ENCODE measurements at regions not wholly inside any gene's neighbourhood (a gene's known extent, or its start where the extent isn't known, plus 50 kb on each side); places are given as distances from the start of the nearest gene placed in this dataset.

GRCh38 chr12:58081488-58081887, 140.1 kb downstream of the ATP23 start:
- POLR2A ChIA-PET, result no interaction called here
- no peaks in the 10 kb centered on the region for H3K9me3 ChIP-seq
- Mint-ChIP-seq H3K27ac (no peak overlapping the region), H3K36me3 (no peaks in the 10 kb centered on the region), H3K9me3 (no peaks in the 10 kb centered on the region), H3K4me3 (no peak overlapping the region), H3K27me3 (peaks cover 19 to 48% of the 10 kb centered on the region in 2 donors), H3K4me1 (no peaks in the 10 kb centered on the region)
- no peaks in the 10 kb centered on the region for H3K4me1 ChIP-seq (ENCODE audit: control insufficient read depth in 1 of 2, extremely low read depth in 1 of 2, insufficient read depth in 2 of 2, low read length in 2 of 2)
- CTCF ChIA-PET, result no interaction called here
- no peak overlapping the region for H3K27ac ChIP-seq (ENCODE audit: low read length)
- no peaks in the 10 kb centered on the region for H3K27me3 ChIP-seq (replicated peaks in 1 of 2; ENCODE audit: control insufficient read depth in 2 of 2, extremely low read depth in 1 of 2, insufficient read depth in 2 of 2, low read length in 1 of 2)
- no peaks in the 10 kb centered on the region for H3K36me3 ChIP-seq (ENCODE audit: control insufficient read depth in 2 of 2, extremely low read depth in 1 of 2, insufficient read depth in 1 of 2, low read length in 1 of 2)
- ATAC-seq (replicated peaks in 1 of 4), result no peak
- no peak for DNase-seq
- H3K4me3 ChIP-seq (ENCODE audit: control insufficient read depth in 1 of 2, extremely low read depth in 1 of 2, low read length in 1 of 2), result no peak overlapping the region
- WGBS (ENCODE audit: insufficient coverage), result 0% methylated on average over 1 of the region's 1 CpG

GRCh38 chr12:58082996-58083395, 141.6 kb downstream of the ATP23 start:
- Histone ChIP-seq H3K27ac (ENCODE audit: low read length) (no peak overlapping the region), H3K27me3 (replicated peaks in 1 of 2; ENCODE audit: control insufficient read depth in 2 of 2, extremely low read depth in 1 of 2, insufficient read depth in 2 of 2, low read length in 1 of 2) (peaks cover 0 to 2% of the 10 kb centered on the region in 2 experiments), H3K4me3 (ENCODE audit: control insufficient read depth in 1 of 2, extremely low read depth in 1 of 2, low read length in 1 of 2) (no peak overlapping the region), H3K9me3 (no peaks in the 10 kb centered on the region), H3K4me1 (ENCODE audit: control insufficient read depth in 1 of 2, extremely low read depth in 1 of 2, insufficient read depth in 2 of 2, low read length in 2 of 2) (no peaks in the 10 kb centered on the region), H3K36me3 (ENCODE audit: control insufficient read depth in 2 of 2, extremely low read depth in 1 of 2, insufficient read depth in 1 of 2, low read length in 1 of 2) (no peaks in the 10 kb centered on the region)
- 85% methylated on average over 2 of the region's 2 CpGs for WGBS (ENCODE audit: insufficient coverage)
- Mint-ChIP-seq H3K4me1 (no peaks in the 10 kb centered on the region), H3K9me3 (no peaks in the 10 kb centered on the region), H3K27me3 (peaks cover 20 to 48% of the 10 kb centered on the region in 2 donors), H3K4me3 (no peak overlapping the region), H3K27ac (no peak overlapping the region), H3K36me3 (no peaks in the 10 kb centered on the region)
- ChIA-PET POLR2A (no interaction called here), CTCF (no interaction called here)
- DNase-seq (no peak), ATAC-seq (replicated peaks in 1 of 4) (no peak)

GRCh38 chr12:58086006-58086405, 144.6 kb downstream of the ATP23 start:
- Mint-ChIP-seq H3K4me3 (no peak overlapping the region), H3K4me1 (no peaks in the 10 kb centered on the region), H3K9me3 (no peaks in the 10 kb centered on the region), H3K27ac (no peak overlapping the region), H3K27me3 (peaks cover 14 to 42% of the 10 kb centered on the region in 2 donors), H3K36me3 (no peaks in the 10 kb centered on the region)
- H3K27ac ChIP-seq (ENCODE audit: low read length), result no peak overlapping the region
- whole genome bisulfite sequencing (ENCODE audit: insufficient coverage), result no CpG with 5 or more reads among the region's 2 CpGs
- no peaks in the 10 kb centered on the region for H3K36me3 ChIP-seq (ENCODE audit: control insufficient read depth in 2 of 2, extremely low read depth in 1 of 2, insufficient read depth in 1 of 2, low read length in 1 of 2)
- no peak overlapping the region for H3K4me3 ChIP-seq (ENCODE audit: control insufficient read depth in 1 of 2, extremely low read depth in 1 of 2, low read length in 1 of 2)
- DNase-seq, result no peak
- H3K9me3 ChIP-seq, result no peaks in the 10 kb centered on the region
- peaks cover 0 to 8% of the 10 kb centered on the region in 2 experiments for H3K27me3 ChIP-seq (replicated peaks in 1 of 2; ENCODE audit: control insufficient read depth in 2 of 2, extremely low read depth in 1 of 2, insufficient read depth in 2 of 2, low read length in 1 of 2)
- H3K4me1 ChIP-seq (ENCODE audit: control insufficient read depth in 1 of 2, extremely low read depth in 1 of 2, insufficient read depth in 2 of 2, low read length in 2 of 2), result no peaks in the 10 kb centered on the region
- CTCF ChIA-PET, result no interaction called here
- no peak for ATAC-seq (replicated peaks in 1 of 4)
- POLR2A ChIA-PET, result no interaction called here

GRCh38 chr12:58086930-58087329, 145.6 kb downstream of the ATP23 start:
- CTCF ChIA-PET, result no interaction called here

GRCh38 chr12:58087423-58088127, 146.2 kb downstream of the ATP23 start:
- Mint-ChIP-seq H3K27ac (no peak overlapping the region), H3K4me1 (no peaks in the 10 kb centered on the region), H3K27me3 (peaks cover 13 to 45% of the 10 kb centered on the region in 2 donors), H3K36me3 (no peaks in the 10 kb centered on the region), H3K4me3 (no peak overlapping the region), H3K9me3 (no peaks in the 10 kb centered on the region)
- 71% methylated on average over 8 of the region's 11 CpGs for WGBS (ENCODE audit: insufficient coverage)
- ATAC-seq (replicated peaks in 1 of 4) (no peak), DNase-seq (no peak)
- Histone ChIP-seq H3K27ac (ENCODE audit: low read length) (no peak overlapping the region), H3K27me3 (replicated peaks in 1 of 2; ENCODE audit: control insufficient read depth in 2 of 2, extremely low read depth in 1 of 2, insufficient read depth in 2 of 2, low read length in 1 of 2) (peaks cover 0 to 11% of the 10 kb centered on the region in 2 experiments), H3K36me3 (ENCODE audit: control insufficient read depth in 2 of 2, extremely low read depth in 1 of 2, insufficient read depth in 1 of 2, low read length in 1 of 2) (no peaks in the 10 kb centered on the region), H3K9me3 (no peaks in the 10 kb centered on the region), H3K4me3 (ENCODE audit: control insufficient read depth in 1 of 2, extremely low read depth in 1 of 2, low read length in 1 of 2) (no peak overlapping the region), H3K4me1 (ENCODE audit: control insufficient read depth in 1 of 2, extremely low read depth in 1 of 2, insufficient read depth in 2 of 2, low read length in 2 of 2) (no peaks in the 10 kb centered on the region)
- POLR2A ChIA-PET, result no interaction called here
- CTCF ChIA-PET, result no interaction called here

More at GRCh38 chr12:58086930-58087329, 145.6 kb downstream of the ATP23 start:
- H3K9me3 Mint-ChIP-seq, result no peaks in the 10 kb centered on the region
- Histone ChIP-seq H3K4me1 (ENCODE audit: control insufficient read depth in 1 of 2, extremely low read depth in 1 of 2, insufficient read depth in 2 of 2, low read length in 2 of 2) (no peaks in the 10 kb centered on the region), H3K27me3 (replicated peaks in 1 of 2; ENCODE audit: control insufficient read depth in 2 of 2, extremely low read depth in 1 of 2, insufficient read depth in 2 of 2, low read length in 1 of 2) (peaks cover 0 to 11% of the 10 kb centered on the region in 2 experiments), H3K36me3 (ENCODE audit: control insufficient read depth in 2 of 2, extremely low read depth in 1 of 2, insufficient read depth in 1 of 2, low read length in 1 of 2) (no peaks in the 10 kb centered on the region), H3K4me3 (ENCODE audit: control insufficient read depth in 1 of 2, extremely low read depth in 1 of 2, low read length in 1 of 2) (no peak overlapping the region), H3K27ac (ENCODE audit: low read length) (no peak overlapping the region), H3K9me3 (no peaks in the 10 kb centered on the region)
- H3K4me1 Mint-ChIP-seq, result no peaks in the 10 kb centered on the region
- ATAC-seq (replicated peaks in 1 of 4) (no peak), DNase-seq (no peak)
- WGBS (ENCODE audit: insufficient coverage), result 91% methylated on average over 5 of the region's 6 CpGs
- no peak overlapping the region for H3K27ac Mint-ChIP-seq
- H3K4me3 Mint-ChIP-seq, result no peak overlapping the region
- POLR2A ChIA-PET, result no interaction called here
- H3K27me3 Mint-ChIP-seq, result peaks cover 13 to 42% of the 10 kb centered on the region in 2 donors
- H3K36me3 Mint-ChIP-seq, result no peaks in the 10 kb centered on the region

GRCh38 chr12:58089588-58089987, 148.2 kb downstream of the ATP23 start:
- Mint-ChIP-seq H3K36me3 (no peaks in the 10 kb centered on the region), H3K4me1 (no peaks in the 10 kb centered on the region), H3K9me3 (no peaks in the 10 kb centered on the region), H3K27me3 (peaks cover 21 to 52% of the 10 kb centered on the region in 2 donors), H3K27ac (no peak overlapping the region), H3K4me3 (no peak overlapping the region)
- Histone ChIP-seq H3K4me1 (ENCODE audit: control insufficient read depth in 1 of 2, extremely low read depth in 1 of 2, insufficient read depth in 2 of 2, low read length in 2 of 2) (no peaks in the 10 kb centered on the region), H3K4me3 (ENCODE audit: control insufficient read depth in 1 of 2, extremely low read depth in 1 of 2, low read length in 1 of 2) (no peak overlapping the region), H3K36me3 (ENCODE audit: control insufficient read depth in 2 of 2, extremely low read depth in 1 of 2, insufficient read depth in 1 of 2, low read length in 1 of 2) (no peaks in the 10 kb centered on the region), H3K9me3 (no peaks in the 10 kb centered on the region), H3K27ac (ENCODE audit: low read length) (no peak overlapping the region), H3K27me3 (replicated peaks in 1 of 2; ENCODE audit: control insufficient read depth in 2 of 2, extremely low read depth in 1 of 2, insufficient read depth in 2 of 2, low read length in 1 of 2) (peaks cover 0 to 14% of the 10 kb centered on the region in 2 experiments)
- DNase-seq (no peak), ATAC-seq (replicated peaks in 1 of 4) (no peak)
- ChIA-PET POLR2A (no interaction called here), CTCF (no interaction called here)
- WGBS (ENCODE audit: insufficient coverage), result 80% methylated on average over 1 of the region's 3 CpGs

- Mint-ChIP-seq H3K27ac (no peak overlapping the region), H3K4me1 (no peaks in the 10 kb centered on the region), H3K4me3 (no peak overlapping the region), H3K36me3 (no peaks in the 10 kb centered on the region), H3K9me3 (no peaks in the 10 kb centered on the region), H3K27me3 (peaks cover 16 to 41% of the 10 kb centered on the region in 2 donors)
- ChIA-PET CTCF (no interaction called here), POLR2A (no interaction called here)
- no peaks in the 10 kb centered on the region for H3K4me1 ChIP-seq (ENCODE audit: control insufficient read depth in 1 of 2, extremely low read depth in 1 of 2, insufficient read depth in 2 of 2, low read length in 2 of 2)
- ATAC-seq (replicated peaks in 1 of 4) (no peak), DNase-seq (no peak)
- no peaks in the 10 kb centered on the region for H3K9me3 ChIP-seq
- H3K36me3 ChIP-seq (ENCODE audit: control insufficient read depth in 2 of 2, extremely low read depth in 1 of 2, insufficient read depth in 1 of 2, low read length in 1 of 2), result no peaks in the 10 kb centered on the region
- peaks cover 0 to 14% of the 10 kb centered on the region in 2 experiments for H3K27me3 ChIP-seq (replicated peaks in 1 of 2; ENCODE audit: control insufficient read depth in 2 of 2, extremely low read depth in 1 of 2, insufficient read depth in 2 of 2, low read length in 1 of 2)
- H3K4me3 ChIP-seq (ENCODE audit: control insufficient read depth in 1 of 2, extremely low read depth in 1 of 2, low read length in 1 of 2), result no peak overlapping the region
- no peak overlapping the region for H3K27ac ChIP-seq (ENCODE audit: low read length)
- WGBS (ENCODE audit: insufficient coverage), result 47% methylated on average over 2 of the region's 5 CpGs
Measured at GRCh38 chr12:58090685-58091084, 149.3 kb downstream of the ATP23 start.
